Psoas muscle (tissue), 7 donors: ENCODE measurements at regions not wholly inside any gene's neighbourhood (a gene's known extent, or its start where the extent isn't known, plus 50 kb on each side); places are given as distances from the start of the nearest gene placed in this dataset.

Experiments
- ATAC-seq, 4 donors: fragments of 200-7000 bp; cut with Tn5 transposase; one replicate each; pipeline ENCODE4 v1.9.1; 2020; ENCODE audit warnings: moderate library complexity in 3 of 4, mild to moderate bottlenecking in 2 of 4
- DNase-seq, 2 donors: peaks; one replicate each; pipeline ENCODE4 v3.0.0-alpha.2; 2020
- H3K27ac ChIP-seq: fragments of 200-600 bp; one replicate; pipeline ENCODE4 v1.8.0; 2022
- H3K27me3 ChIP-seq, 3 donors: fragments of 200-600 bp in 1 of 3; one replicate each; pipeline versions ENCODE4 v1.6.1 to v1.8.0; 2013 to 2022; ENCODE audit warnings: low read length in 2 of 3, mild to moderate bottlenecking in 2 of 3, moderate library complexity in 1 of 3; ENCODE audit not compliant: insufficient read depth in 3 of 3
- H3K36me3 ChIP-seq, 2 donors: fragments of 200-600 bp in 1 of 2; one replicate each; pipeline versions ENCODE4 v1.6.1 to v1.8.0; 2013 to 2022; ENCODE audit warnings: low read depth in 1 of 2, mild to moderate bottlenecking in 1 of 2, moderate library complexity in 1 of 2; ENCODE audit not compliant: insufficient read depth in 1 of 2
- H3K4me1 ChIP-seq: fragments of 200-600 bp; one replicate; pipeline ENCODE4 v1.8.0; 2022
- H3K4me3 ChIP-seq: fragments of 200-600 bp; one replicate; pipeline ENCODE4 v1.8.0; 2022; ENCODE audit warnings: mild to moderate bottlenecking
- H3K9me3 ChIP-seq: fragments of 200-600 bp; one replicate; pipeline ENCODE4 v1.8.0; 2022
- WGBS, 3 donors: extraction: QIAGEN DNeasy Blood & Tissue Kit; methylation state at CpG; one replicate each; pipeline versions ENCODE4 v1.1.6 to v1.1.7; 2013; 5-methylcytosine and 5-hydroxymethylcytosine counted together
- intact Hi-C, 2 donors: fragments of 100-400 bp; cut with DNase I; formaldehyde crosslinking; loops; one replicate each; pipeline versions ENCODE4 v1.11.0 to v1.14.2; 2022
- TF ChIP-seq, protein P1 (sequence below): fragments of 200-600 bp; IDR thresholded peaks from one replicate; pipeline ENCODE4 v1.8.0; 2022; ENCODE audit warnings: antibody characterized with exemption
- donor health status: healthy with polysubstance abuse.
- donor health status: DM: no; HTN: no; CAD: no; lungs with moderate emphysema.
- donor health status: Bipolar disorder and iron deficiency.
- donor health status: healthy.
- donor health status: DM: yes; HTN: yes; CAD: no.
- donor health status: DM: no; HTN: no; CAD: no.
- donor health status: DM: yes; HTN: yes; CAD: no.

DNA sequence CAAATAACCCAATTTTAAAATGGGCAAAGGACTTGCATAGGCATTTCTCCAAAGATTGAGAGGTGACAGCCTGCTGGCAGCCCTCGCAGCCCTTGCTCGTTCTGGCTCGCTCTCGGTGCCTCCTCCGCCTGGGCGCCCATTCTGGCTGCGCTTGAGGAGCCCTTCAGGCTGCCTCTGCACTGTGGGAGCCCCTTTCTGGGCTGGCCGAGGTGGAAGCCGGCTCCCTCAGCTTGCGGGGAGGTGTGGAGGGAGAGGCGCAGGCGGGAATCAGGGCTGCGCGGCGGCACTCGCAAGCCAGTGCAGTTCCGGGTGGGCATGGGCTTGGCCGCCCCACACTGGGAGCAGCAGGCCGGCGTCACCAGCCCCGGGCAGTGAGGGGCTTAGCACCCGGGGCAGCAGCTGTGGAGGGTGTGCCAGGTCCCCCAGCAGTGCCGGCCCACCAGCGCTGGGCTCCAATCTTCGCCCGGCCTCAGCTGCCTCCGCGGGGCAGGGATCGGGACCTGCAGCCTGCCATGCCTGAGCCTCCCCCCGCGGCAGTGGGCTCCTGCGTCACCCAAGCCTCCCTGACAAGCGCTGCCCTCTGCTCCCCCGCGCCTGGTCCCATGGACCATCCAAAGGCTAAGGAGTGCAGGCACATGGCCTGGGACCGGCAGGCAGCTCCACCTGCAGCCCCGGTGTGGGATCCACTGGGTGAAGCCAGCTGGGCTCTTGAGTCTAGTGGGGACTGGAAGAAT lies 54.0 kb upstream of the GALNT17 start:
- TF ChIP-seq, protein P1, sequence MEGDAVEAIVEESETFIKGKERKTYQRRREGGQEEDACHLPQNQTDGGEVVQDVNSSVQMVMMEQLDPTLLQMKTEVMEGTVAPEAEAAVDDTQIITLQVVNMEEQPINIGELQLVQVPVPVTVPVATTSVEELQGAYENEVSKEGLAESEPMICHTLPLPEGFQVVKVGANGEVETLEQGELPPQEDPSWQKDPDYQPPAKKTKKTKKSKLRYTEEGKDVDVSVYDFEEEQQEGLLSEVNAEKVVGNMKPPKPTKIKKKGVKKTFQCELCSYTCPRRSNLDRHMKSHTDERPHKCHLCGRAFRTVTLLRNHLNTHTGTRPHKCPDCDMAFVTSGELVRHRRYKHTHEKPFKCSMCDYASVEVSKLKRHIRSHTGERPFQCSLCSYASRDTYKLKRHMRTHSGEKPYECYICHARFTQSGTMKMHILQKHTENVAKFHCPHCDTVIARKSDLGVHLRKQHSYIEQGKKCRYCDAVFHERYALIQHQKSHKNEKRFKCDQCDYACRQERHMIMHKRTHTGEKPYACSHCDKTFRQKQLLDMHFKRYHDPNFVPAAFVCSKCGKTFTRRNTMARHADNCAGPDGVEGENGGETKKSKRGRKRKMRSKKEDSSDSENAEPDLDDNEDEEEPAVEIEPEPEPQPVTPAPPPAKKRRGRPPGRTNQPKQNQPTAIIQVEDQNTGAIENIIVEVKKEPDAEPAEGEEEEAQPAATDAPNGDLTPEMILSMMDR, result no peak
- no peak for ATAC-seq

More for the DNA sequence above, 54.0 kb upstream of the GALNT17 start:
- Histone ChIP-seq H3K4me3 (no peak overlapping the region), H3K27ac (no peak overlapping the region), H3K9me3 (peaks cover 14% of the 10 kb centered on the region), H3K4me1 (no peaks in the 10 kb centered on the region), H3K36me3 (no peaks in the 10 kb centered on the region), H3K27me3 (no peaks in the 10 kb centered on the region)
- intact Hi-C loops, result no loop called here
- 93 to 96% (median 94%) methylated on average over 23 to 37 of the region's 37 CpGs for WGBS, 3 donors
- DNase-seq, result no peak
